AG09309 (cell line): ENCODE measurements at regions not wholly inside any gene's neighbourhood (a gene's known extent, or its start where the extent isn't known, plus 50 kb on each side); places are given as distances from the start of the nearest gene placed in this dataset.

Source experiments
- DNase-seq: peaks from one replicate; pipeline ENCODE4 v3.0.0-alpha.2; 2010; ENCODE audit warnings: low read depth
- H3K4me3 ChIP-seq: 2 replicates; pipeline ENCODE4 v1.5.1; 2011; ENCODE audit warnings: mild to moderate bottlenecking, low read depth, low read length, moderate library complexity; ENCODE audit not compliant: control insufficient read depth
- TF ChIP-seq, protein P1 (sequence below): IDR thresholded peaks from 2 replicates; pipeline ENCODE4 v1.5.1; 2011; ENCODE audit warnings: mild to moderate bottlenecking, low read depth, low read length, inconsistent platforms; ENCODE audit not compliant: insufficient read depth, control insufficient read depth; ENCODE audit errors: missing control alignments

DNA sequence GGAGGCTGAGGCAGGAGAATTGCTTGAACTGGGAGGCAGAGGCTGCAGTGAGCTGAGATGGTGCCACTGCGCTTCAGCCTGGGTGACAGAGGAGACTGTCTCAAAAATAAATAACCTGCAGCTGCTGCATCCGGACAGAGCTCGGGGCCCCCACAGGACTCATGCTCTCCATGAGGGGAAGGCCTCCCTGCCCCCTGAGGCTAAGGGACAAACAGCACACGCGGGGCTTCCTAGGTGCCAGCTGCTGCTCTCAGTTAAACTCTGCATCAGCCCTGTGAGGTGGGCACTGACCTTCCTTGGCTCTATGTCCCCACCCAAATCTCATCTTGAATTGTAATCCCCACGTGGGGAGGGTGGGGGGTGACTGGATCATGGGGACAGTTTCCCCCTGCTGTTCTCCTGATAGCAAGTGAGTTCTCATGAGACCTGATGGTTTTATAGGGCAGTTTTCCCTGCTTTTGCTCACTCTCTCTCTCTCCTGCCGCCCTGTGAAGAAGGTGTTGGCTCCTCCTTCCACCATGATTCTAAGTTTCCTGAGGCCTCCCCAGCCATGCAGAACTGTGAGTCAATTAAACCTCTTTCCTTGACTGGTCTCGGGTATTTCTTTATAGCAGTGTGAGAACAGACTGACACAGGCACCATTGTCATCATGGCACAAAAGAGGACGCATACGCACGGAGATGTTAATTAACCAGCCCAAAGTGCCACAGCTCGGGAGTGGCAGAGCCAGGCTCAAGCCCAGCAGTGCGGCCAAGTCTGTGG is 49.9 kb upstream of the TAF1B start:
- no peak overlapping the region for H3K4me3 ChIP-seq
- TF ChIP-seq, protein P1, sequence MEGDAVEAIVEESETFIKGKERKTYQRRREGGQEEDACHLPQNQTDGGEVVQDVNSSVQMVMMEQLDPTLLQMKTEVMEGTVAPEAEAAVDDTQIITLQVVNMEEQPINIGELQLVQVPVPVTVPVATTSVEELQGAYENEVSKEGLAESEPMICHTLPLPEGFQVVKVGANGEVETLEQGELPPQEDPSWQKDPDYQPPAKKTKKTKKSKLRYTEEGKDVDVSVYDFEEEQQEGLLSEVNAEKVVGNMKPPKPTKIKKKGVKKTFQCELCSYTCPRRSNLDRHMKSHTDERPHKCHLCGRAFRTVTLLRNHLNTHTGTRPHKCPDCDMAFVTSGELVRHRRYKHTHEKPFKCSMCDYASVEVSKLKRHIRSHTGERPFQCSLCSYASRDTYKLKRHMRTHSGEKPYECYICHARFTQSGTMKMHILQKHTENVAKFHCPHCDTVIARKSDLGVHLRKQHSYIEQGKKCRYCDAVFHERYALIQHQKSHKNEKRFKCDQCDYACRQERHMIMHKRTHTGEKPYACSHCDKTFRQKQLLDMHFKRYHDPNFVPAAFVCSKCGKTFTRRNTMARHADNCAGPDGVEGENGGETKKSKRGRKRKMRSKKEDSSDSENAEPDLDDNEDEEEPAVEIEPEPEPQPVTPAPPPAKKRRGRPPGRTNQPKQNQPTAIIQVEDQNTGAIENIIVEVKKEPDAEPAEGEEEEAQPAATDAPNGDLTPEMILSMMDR: no peak
- no peak for DNase-seq
